HG03108 (cell line): ENCODE measurements at regions not wholly inside any gene's neighbourhood (a gene's known extent, or its start where the extent isn't known, plus 50 kb on each side); places are given as distances from the start of the nearest gene placed in this dataset.

ENCODE experiments used
- ATAC-seq: cut with Tn5 transposase; IDR thresholded peaks from one replicate; pipeline ENCODE4 v1.9.1; 2021; ENCODE audit warnings: moderate library complexity; ENCODE audit not compliant: unreplicated experiment

DNA sequence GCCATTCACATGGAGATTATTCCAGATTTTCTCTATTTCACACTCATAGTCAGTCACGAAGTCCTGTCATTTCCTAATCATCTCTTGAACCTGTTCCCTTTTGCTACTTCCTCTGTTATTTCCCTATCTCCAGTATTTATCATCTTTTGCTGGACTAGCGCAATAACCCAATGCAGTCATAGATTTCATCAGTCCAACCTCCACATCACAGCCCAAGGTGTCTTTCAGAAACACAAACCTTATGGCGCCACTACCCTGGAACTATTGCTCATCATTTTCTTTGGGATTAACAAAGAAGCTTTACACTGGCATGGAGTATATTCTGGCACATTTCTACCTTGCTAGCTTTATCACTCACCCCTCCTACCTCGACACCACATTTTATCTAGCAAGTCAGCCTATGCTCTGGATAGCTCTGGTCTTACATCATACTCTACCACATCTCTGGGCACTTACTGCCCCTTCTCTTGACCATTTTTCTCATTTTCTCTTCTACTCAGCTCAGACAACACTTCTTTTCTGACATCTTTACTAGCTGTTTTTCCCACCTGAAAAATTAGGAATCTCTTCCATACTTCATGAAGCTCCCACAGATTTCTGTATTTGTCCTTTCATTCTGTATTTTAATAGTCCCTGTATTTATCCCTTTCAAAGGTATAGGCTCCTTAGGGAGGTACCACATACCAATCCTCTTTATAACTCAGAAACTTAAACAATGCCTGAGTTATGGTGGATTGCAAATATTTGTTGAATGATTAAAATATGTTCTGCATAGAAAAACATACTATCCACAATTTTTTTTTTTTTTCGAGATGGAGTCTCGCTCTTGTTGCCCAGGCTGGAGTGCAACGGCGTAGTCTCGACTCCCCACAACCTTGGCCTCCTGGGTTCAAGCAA, 534.7 kb downstream of the KLF12 start:
- no peak for ATAC-seq

DNA sequence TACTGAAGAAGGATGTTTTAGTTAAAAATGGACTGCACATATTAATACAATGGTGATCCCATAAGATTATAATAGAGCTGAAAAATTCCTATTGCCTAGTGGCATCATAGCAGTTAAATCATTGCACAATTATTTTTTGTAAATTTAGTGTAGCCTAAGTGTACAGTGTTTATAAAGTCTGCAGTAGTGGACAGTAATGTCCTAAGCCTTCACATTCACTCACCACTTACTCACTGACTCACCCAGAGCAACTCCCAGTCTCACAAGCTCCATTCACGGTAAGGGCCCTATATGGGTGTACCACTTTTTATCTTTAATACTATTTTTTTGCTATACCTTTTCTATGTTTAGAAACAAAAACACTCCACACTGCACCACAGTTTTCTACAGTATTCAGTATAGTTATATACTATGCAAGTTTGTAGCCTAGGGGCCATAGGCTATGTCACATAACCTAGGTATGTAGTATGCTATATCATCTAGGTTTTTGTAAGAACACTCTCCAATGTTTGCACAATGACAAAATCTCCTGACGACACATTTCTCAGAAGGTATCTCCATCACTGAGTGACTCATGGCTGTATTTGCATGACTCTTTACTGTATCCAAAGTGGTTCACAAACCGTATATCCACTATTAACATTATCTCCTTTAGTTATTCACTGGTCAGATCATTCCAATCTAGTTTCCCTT, 536.0 kb downstream of the KLF12 start:
- no peak for ATAC-seq

DNA sequence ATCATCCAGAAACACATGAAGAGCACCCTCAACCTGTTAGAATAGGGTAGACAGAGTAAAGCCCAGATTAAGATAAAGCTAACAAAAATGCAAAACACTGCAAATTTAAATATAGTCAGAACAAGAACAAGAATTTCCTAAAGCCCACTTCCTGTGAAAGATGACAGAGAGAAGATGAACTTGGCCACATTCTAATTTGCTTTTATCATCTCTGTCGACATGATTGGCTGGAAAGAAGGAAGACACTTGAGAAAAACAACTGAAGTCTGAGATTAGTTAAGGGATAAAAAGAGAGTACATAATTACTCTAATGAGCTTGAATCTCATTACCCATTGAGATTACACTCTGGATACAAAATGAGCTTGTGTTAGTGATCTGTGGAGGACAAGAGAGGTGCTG, 537.6 kb downstream of the KLF5 start:
- no peak for ATAC-seq

DNA sequence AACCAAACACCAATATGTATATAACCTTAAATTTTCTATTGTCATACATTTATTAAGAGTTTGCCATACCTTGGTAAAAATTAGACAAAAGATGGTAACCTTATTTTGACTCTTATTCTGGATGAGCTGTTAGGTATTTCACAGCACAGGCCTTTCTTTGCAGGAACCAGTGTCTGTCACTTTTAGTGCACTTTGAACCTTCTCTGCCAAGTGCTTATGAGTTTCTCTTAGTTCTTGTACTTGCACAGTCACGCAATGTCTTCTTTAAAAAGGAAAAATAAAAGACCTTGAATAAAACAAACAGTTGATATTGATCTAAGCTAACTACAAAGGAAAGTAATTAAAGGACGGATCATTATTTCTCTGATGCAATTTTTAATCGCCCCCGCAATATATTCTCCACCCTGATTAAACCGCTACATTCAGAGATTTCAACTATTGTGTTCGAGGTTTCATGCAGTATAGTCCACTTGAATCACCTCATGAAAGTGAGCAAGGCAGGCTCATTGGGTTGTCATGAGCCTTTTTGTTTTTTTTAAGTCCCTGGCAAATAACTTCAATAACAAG, 534.5 kb downstream of the KLF5 start:
- ATAC-seq = no peak

DNA sequence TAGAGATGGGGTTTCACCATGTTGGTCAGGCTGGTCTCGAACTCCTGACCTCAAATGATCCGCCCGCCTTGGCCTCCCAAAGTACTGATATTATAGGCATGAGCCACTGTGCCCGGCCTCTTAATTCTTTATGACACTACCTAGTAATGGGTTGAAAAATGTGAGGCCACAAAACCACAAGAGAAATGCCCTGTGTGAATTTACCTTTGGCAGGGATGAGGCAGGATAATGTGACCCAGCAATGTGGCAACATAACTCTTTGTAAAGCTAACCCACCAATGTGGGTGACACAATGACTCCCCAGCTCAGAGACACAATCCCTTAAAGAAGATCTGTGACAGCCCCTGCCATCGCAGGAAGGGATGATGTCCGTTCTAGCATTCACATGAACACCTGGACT, 533.1 kb downstream of the KLF5 start:
- ATAC-seq = no peak

DNA sequence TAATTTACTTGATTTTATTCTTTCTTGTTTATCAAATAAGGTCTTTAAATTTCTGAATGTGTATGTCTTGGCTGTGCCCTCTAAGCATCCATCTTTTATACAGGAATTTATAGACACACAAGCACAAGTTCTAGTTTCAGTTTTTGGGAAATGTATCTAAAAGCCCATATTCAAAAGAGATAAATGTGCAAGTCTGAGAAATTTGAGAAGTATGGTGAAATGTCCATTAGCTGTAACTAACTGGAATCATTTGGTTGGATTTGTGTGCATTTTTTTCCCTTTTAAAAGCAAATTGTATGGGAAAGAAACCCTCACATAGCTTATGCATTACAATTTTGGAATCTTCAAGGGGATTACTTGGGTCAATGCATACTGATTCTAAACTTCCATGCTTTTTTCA, 532.0 kb downstream of the KLF5 start:
- ATAC-seq = no peak

DNA sequence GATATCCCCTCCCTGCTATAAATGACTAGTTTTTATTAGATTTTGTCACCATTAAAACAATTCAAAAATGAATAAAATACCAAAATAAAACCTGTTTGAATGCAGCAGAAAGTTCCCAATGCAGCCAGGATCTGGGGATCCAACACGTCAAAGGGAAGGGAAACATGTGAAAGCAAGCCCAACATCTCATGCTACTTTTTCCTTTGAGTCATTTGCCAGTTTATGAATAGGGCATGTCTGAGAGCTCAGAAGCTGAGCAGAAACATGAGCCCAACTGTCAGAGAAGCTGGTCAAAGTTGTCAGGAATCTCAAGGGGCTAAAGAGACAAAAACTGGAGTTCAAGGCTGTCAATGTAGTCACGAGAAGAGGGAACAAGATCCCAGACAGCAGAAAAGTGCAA, 526.4 kb downstream of the KLF5 start:
- ATAC-seq = no peak

DNA sequence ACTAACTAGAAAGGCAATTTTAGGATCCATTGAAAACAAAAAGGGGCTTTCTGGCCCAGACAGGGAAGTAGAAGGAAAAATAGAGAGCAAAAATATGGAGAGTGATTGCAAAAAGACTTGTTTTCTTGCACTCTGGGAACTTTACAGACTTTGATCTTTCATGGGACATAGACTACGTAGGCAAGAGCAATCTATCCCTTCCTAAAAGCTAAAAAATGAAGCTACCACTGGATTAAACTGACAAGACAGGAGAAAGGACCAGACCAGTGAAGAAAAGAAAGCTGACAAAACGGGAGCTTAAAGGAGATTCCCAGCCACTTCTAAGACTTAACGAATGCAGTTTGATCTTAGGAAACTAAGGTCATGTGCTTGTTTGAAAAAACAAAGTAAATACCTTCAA, 524.5 kb downstream of the KLF5 start:
- no peak for ATAC-seq

DNA sequence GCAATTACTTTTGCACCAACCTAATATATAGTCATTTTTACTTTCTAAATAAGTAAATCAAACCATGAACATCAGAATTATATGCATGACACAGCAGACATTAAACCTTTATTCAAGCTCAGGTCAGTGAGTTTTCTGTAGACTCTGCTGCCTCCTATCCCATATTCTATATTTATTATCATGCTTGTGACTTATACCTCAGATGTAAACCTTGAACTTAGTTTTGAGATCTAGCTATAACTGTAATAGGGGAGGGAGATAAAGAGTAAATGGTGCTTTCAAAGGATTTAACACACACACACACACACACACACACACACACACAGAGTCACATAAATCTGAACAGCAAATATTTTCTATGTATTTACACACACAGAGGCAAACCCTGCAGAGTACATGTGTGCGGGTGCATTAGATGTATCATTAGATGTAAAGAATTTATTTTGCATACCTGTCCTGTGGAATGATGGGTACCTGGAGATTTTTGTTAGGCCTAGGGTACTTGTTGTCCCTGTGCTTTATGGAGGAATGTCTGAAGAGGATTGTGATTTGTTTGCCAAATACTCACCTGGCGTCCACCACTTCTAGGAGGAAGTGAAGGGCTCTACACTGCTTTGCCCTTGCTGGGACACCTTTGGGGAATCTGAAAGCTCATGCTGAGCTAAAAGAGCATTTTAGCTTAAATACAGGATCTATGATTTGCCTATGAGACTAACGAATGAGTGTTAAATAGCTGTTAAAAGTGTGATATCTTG, 521.9 kb downstream of the KLF5 start:
- ATAC-seq = no peak

DNA sequence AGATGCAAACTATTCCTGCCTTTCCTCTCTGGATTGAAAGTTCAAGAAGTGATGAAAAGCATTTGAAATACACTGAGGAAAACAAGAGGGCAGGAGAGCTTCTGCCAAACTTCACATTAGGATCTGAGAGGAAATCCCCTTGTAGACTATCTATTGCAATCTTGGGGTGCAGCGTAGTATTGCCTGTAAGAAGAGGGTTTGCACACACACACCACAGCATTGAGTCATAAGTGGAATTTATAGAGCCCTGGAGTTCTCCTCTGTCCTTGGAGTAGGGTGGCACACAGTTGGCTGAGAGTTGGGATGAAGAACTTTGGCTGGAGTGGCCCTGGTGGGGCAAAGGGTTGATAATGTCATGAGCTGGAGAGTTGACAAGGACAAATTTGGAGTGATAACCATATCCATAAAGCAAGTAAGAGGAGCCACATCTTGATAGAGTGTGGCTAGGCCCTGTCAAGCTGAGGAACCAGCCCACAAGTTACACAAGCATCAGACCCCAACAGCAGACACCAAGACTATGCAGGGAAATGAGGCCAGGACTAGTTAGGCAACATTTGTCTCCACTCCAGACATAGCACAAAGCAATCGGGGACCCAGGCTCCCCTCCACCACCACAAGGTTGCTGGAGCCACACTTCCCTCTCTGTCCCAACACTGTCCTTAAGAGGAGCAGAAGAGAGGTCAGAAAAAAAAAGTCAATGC, 520.9 kb downstream of the KLF5 start:
- no peak for ATAC-seq

DNA sequence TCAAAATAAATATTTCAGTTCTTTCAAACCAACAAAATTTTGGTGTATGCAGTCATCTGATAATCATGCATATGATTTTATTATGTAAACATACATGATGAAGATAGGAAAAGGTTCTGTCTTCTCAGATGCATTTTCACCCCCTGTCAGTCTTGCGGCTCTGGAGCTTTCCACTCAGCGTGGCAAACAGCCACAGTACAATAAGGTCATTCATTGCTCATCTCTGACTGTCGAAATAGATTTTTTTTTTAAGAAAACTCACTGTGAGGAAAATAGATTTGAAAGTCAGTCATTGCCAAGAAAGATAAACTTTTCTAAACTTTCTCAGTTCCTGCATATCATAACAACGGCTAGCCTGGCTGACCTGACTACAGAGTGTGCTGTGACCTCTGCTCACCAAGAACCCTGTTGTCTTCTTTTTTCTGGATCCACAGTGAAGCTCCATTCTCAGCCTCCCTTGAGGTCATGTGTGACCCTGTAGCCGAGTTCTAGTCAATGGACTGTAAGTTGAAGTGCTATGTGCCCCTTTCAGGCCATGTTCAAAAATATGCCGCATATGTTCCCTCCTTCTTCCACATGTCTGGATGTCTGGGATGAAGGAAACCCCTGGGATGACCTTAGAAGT, 519.6 kb downstream of the KLF5 start:
- no peak for ATAC-seq

DNA sequence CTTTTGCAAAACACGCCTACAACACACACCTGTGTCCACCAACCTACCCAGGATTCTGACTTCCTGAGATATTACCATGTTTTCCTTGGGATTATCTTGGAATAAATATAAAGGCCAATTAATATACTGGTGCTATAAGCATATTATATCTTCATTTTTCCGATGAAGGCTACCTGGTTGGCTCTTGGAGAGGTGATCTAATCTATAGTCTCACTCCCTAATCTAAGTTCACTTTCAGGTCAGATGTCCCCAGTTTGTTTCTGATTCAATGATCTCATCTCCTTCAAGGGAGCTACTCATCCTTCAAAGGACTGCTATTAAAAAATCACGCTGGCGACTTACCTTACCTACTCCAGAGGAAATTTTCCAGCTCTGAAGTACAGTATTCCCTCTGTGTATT, 517.5 kb downstream of the KLF5 start:
- no peak for ATAC-seq

DNA sequence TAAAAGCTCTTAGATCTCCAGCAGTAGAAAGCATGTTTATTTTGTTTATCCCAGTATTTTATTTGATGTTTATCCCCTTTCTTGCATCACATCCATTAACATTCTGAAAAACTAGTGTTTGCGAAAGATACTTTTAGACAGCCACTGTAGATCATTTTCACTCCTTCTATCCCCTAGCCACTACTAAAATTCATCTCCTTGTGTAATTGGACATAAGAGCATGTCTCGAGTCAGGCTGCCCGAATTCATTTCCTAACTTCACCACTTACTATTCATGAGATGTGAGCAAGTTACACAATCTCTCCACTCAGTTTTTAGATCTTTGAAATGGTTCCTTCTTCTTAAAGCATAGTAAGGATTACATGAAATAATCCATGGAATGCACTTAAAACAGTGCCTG, 514.0 kb downstream of the KLF5 start:
- ATAC-seq = no peak

DNA sequence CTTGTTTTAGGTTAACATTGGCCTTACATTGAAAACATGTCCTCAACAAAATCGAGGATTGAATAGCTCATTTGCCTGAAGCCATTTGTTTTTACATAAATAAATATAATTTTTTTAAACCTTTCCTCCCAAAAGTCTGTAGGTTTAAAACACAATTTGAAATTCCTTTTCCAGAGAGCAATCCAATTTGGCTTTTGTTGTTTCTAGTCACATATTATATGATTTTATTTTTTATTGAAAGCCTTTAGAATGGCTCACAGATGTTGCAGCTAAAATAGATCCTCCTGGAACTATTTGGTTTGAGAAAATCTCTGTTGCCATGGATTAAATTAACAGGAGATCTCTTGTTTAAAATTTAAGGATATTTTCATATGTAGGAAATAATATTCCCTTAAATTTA, 512.6 kb downstream of the KLF5 start:
- no peak for ATAC-seq

DNA sequence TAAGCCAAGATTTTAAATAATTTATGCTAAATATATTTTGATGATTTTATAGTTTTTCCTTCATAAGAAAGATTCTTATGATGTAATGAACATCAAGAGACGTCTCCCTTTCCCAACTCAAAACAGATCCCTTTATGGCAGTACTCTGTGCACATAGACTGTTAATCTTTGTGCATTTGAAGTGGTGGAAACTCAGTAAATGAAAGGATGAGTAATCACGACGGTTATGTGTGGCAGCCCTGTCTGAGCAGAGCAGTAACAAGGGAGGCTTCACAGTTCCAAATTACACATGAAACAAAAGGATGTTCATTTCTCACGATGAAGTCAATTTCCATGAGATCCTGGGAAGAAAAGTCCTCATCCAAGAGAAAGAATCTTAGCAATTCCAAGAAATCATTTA, 498.1 kb downstream of the KLF5 start:
- ATAC-seq = no peak

DNA sequence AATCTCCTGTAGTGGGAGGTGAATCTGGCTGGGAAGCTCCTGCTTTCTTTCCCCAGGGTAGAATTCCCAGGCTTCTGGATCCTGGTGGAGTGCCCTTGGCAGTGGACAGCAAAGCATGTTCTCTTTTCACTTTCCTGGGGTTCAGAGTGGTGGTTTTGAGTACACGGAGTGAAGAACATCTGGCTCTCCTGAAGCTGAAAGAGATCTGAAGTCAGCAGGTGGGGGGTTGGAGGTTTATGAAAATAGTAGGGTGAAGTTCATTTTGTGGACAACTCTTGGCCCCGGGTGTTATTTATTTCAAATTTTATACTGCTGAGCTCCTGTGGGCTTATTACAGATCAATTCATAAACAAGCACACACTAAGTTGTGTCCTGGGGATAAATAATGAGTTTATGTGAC, 497.3 kb downstream of the KLF5 start:
- ATAC-seq = no peak

DNA sequence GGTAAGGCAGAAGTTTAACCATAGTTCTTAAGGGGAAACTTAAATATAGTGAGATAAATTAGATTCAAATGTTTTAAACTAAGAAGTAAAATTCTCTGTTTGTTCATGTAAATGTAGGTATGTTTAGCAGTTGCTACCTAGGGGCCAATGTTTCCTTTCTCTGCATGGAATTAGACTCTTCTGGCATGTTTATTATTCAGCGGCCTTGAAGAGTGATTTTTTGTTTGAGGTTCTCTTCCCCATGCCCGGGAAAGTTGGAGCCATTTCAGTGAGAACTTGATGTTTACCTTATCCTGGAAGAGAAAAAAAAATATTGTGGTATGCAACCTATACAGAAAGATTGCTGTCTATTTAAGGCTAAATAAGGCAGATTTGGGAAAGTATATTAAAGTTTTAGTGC, 492.9 kb downstream of the KLF5 start:
- no peak for ATAC-seq

DNA sequence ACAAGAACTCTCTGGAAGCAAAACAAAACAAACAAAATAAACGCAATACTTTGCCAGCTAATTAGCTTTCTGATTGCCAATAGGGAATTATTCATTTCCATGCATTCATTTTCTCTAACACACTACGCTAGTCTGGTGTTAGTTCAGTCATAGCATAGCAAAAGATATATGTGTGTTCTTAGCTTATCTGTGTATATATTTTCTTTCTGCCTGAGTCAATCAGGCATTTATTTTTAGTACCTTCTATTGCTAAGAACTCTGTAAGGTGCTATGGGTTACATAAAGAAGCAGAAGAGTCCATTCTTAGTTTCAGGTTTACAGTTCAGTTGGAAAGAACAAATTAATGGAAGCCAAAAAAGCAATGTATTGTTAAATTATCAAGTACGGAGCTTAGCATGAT, 490.9 kb downstream of the KLF5 start:
- ATAC-seq = no peak

DNA sequence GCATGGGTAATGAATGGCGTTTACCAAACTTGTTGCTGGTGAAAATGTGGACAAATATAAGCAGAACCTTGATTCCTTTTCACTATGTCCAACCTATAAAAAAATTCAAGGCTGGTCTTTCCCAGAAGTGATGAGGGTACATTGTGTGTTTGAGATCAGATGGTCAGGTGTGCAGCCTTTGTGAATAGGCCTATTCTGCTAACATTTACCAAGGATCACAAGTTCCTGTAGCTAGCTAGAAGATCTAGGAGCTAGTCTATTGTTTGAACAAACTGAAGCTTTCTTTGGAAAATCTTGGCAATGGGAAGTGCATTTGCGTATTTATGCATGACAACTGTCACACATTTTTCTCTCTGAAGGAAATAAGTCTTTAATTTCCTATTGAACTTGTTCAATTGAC, 489.6 kb downstream of the KLF5 start:
- no peak for ATAC-seq

DNA sequence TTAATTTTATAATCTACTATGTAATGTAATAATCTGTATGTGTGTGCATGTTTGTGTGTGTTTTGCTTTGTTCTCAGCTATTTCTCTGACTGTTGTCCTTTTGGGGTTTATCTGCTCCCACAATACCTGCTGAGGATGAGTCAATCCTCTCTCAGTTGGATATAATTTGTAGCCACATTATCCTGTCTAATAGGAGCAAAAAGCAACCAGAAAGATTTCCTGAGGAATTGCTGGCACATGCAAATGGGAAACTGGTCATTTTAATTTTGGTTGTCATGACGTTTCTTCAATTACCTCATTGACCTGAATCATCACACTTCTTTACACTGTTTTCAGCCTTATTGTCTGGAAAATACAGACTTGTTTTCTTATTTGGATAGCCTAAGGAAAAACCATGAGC, 488.4 kb downstream of the KLF5 start:
- no peak for ATAC-seq
